OCI-LY7 (cell line): ENCODE measurements at regions not wholly inside any gene's neighbourhood (a gene's known extent, or its start where the extent isn't known, plus 50 kb on each side); places are given as distances from the start of the nearest gene placed in this dataset.
"Not testable (repeated sequence)": the region's sequence is repeated elsewhere in the genome, so short reads cannot be mapped to it uniquely, and the experiment has no call there.

Experiments
- BruUV-seq: library from RNA; stranded (reverse); fragments of 400-500 nt; replicated peaks from 2 replicates; lab custom pipeline; 2021; lab: Mats Ljungman, UMichigan
- CTCF ChIA-PET: fragments of 300-600 bp; sonication (Branson Sonifier 250); formaldehyde crosslinking; loops from one replicate; lab custom pipeline; 2022; ENCODE audit warnings: antibody characterized with exemption; ENCODE audit not compliant: unreplicated experiment; lab: Charles Lee
- POLR2A ChIA-PET: fragments of 300-600 bp; sonication (Branson Sonifier 250); formaldehyde crosslinking; loops from one replicate; lab custom pipeline; 2022; ENCODE audit warnings: antibody characterized with exemption; lab: Charles Lee
- DNase-seq: peaks from one replicate; pipeline ENCODE4 v3.0.0-alpha.2; 2015; ENCODE audit warnings: low spot score
- H2AFZ ChIP-seq: fragments of 200-600 bp; sonication (generic), shearing (Covaris generic); 2 replicates; pipeline ENCODE4 v1.6.1; 2014; ENCODE audit warnings: mild to moderate bottlenecking, antibody characterized with exemption, low read length, moderate library complexity
- H3K27ac ChIP-seq: fragments of 200-600 bp; sonication (generic); 2 replicates; pipeline ENCODE4 v1.5.1; 2014; ENCODE audit warnings: mixed run types, low read depth, mild to moderate bottlenecking, moderate library complexity, low read length, inconsistent platforms; ENCODE audit not compliant: poor library complexity, severe bottlenecking
- H3K36me3 ChIP-seq: fragments of 200-600 bp; sonication (generic); 2 replicates; pipeline ENCODE4 v1.6.1; 2014; ENCODE audit warnings: mild to moderate bottlenecking, antibody characterized with exemption, low read length, moderate library complexity, mixed read lengths; ENCODE audit not compliant: insufficient read depth
- H3K4me1 ChIP-seq: fragments of 200-600 bp; sonication (generic); 2 replicates; pipeline ENCODE4 v1.5.1; 2014; ENCODE audit warnings: mild to moderate bottlenecking, low read length; ENCODE audit not compliant: insufficient read depth, poor library complexity, severe bottlenecking
- H3K4me2 ChIP-seq: fragments of 200-600 bp; sonication (generic); 2 replicates; pipeline ENCODE4 v1.6.1; 2014; ENCODE audit warnings: mild to moderate bottlenecking, low read length
- H3K4me3 ChIP-seq: fragments of 200-600 bp; sonication (generic); 2 replicates; pipeline ENCODE4 v1.5.1; 2014; ENCODE audit warnings: mild to moderate bottlenecking, low read depth, low read length; ENCODE audit not compliant: poor library complexity, severe bottlenecking
- H3K79me2 ChIP-seq: fragments of 200-600 bp; sonication (generic); 2 replicates; pipeline ENCODE4 v1.6.1; 2016; ENCODE audit warnings: low read depth, mild to moderate bottlenecking, low read length, moderate library complexity, mixed read lengths; ENCODE audit not compliant: insufficient read depth
- H3K9me2 ChIP-seq: fragments of 200-600 bp; sonication (generic); 2 replicates; pipeline ENCODE4 v1.6.1; 2016; ENCODE audit warnings: mild to moderate bottlenecking, low read length, mixed read lengths; ENCODE audit not compliant: insufficient read depth
- H3K9me3 ChIP-seq: fragments of 200-600 bp; sonication (generic); 2 replicates; pipeline ENCODE4 v1.6.1; 2014; ENCODE audit warnings: mild to moderate bottlenecking, mixed run types, low read length, mixed read lengths
- H4K20me1 ChIP-seq: fragments of 200-600 bp; sonication (generic); 2 replicates; pipeline ENCODE4 v1.6.1; 2014; ENCODE audit warnings: mild to moderate bottlenecking, antibody characterized with exemption, low read length, moderate library complexity, mixed read lengths; ENCODE audit not compliant: insufficient read depth
- EZH2phosphoT487 ChIP-seq: fragments of 200-600 bp; sonication (generic); IDR thresholded peaks from 2 replicates; pipeline ENCODE4 v1.6.1; 2018; ENCODE audit warnings: low read depth, borderline replicate concordance, mild to moderate bottlenecking, mixed run types, antibody characterized with exemption, low read length, moderate library complexity, mixed read lengths
- intact Hi-C: fragments of 100-400 bp; cut with micrococcal nuclease; formaldehyde crosslinking; loops from one replicate; pipeline ENCODE4 v1.10.0; 2022; ENCODE audit not compliant: unreplicated experiment
- TF ChIP-seq, protein P1 (sequence below): fragments of 200-600 bp; sonication (generic); conservative IDR thresholded peaks from 2 replicates; pipeline ENCODE4 v1.5.1; 2014; ENCODE audit warnings: mild to moderate bottlenecking, antibody characterized with exemption, low read length, moderate library complexity, mixed read lengths

DNA sequence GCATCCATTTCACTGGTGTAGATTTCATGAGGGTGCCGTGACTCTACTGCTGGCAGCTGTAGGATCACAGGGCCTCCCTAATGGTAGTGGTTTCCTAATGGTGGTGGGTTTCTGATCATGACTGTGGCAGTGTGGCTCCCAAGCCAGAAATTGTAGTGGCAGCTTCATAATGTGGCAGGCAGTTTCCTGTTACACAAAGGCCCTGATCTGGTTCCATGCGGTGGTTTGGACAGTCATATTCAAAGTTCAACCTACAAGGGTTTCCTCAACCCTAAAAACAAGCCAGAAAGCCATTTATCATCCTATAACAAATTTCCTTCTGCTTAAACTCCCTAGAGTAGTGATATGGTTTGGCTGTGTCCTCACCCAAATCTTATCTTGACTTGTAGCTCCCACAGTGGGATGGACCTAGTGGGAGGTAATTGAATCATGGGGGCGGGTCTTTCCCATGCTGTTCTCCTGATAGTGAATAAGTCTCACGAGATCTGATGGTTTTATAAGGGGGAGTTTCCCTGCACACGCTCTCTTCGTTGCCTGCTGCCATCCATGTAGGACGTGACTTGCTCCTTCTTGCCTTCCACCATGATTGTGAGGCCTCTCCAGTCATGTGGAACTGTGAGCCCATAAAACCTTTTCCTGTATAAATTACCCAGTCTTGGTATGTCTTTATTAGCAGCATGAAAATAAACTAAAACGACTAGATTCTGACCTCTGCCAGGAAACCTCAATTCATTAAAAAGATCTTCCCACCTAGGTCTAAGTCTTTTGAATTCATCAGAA, 257.1 kb downstream of the EFCAB11 start:
- POLR2A ChIA-PET, result interaction anchor here (0.5 kb wide), 1 partner anchor 539 kb away, joined by 7 read pairs; no protein-coding TSS in a partner anchor

DNA sequence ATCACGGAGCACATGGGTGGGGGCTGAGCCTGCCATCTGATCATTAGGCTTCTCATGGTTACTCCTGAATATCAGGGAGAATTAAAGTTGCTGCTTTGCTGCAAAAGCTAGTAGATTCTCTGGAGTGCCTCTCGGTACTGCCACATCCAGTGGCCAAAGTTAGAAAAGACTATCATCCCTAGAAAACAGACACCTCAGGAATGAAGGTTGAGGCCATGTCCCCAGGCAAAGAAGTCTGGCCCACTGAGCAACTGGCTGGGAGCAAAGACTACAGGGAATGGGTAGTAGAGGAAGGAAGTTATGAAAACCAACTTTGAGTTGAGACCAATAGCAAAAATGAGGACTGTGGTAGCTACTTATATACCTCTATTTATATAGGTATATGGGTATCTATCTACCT, 258.7 kb downstream of the EFCAB11 start:
- POLR2A ChIA-PET, result interaction anchor here (0.6 kb wide), 2 partner anchors 28 to 44 kb away, joined by 3 read pairs; no protein-coding TSS in a partner anchor
- TF ChIP-seq, protein P1, sequence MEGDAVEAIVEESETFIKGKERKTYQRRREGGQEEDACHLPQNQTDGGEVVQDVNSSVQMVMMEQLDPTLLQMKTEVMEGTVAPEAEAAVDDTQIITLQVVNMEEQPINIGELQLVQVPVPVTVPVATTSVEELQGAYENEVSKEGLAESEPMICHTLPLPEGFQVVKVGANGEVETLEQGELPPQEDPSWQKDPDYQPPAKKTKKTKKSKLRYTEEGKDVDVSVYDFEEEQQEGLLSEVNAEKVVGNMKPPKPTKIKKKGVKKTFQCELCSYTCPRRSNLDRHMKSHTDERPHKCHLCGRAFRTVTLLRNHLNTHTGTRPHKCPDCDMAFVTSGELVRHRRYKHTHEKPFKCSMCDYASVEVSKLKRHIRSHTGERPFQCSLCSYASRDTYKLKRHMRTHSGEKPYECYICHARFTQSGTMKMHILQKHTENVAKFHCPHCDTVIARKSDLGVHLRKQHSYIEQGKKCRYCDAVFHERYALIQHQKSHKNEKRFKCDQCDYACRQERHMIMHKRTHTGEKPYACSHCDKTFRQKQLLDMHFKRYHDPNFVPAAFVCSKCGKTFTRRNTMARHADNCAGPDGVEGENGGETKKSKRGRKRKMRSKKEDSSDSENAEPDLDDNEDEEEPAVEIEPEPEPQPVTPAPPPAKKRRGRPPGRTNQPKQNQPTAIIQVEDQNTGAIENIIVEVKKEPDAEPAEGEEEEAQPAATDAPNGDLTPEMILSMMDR, result no peak
- no peak for TF ChIP-seq EZH2phosphoT487
- H2AFZ ChIP-seq, result no peak overlapping the region
- no peaks in the 10 kb centered on the region for H3K36me3 ChIP-seq
- CTCF ChIA-PET, result no interaction called here
- no peaks in the 10 kb centered on the region for H3K79me2 ChIP-seq
- no peak overlapping the region for H3K4me3 ChIP-seq
- peaks cover 12% of the 10 kb centered on the region for H3K9me3 ChIP-seq
- no TSS peak for BruUV-seq
- no peak for DNase-seq
- peaks cover 3% of the 10 kb centered on the region for H3K4me1 ChIP-seq
- intact Hi-C loops, result no loop called here
- no peaks in the 10 kb centered on the region; the same call in 1 of the 2 replicates for H4K20me1 ChIP-seq
- no peak overlapping the region for H3K27ac ChIP-seq
- H3K9me2 ChIP-seq, result no peaks in the 10 kb centered on the region
- H3K4me2 ChIP-seq, result no peak overlapping the region

More for the DNA sequence above, 257.1 kb downstream of the EFCAB11 start:
- H3K4me2 ChIP-seq, result no peak overlapping the region
- H3K27ac ChIP-seq, result no peak overlapping the region
- peaks cover 12% of the 10 kb centered on the region for H3K9me3 ChIP-seq
- H3K4me1 ChIP-seq, result peaks cover 16% of the 10 kb centered on the region
- no peak overlapping the region for H2AFZ ChIP-seq
- BruUV-seq, result no TSS peak
- H3K9me2 ChIP-seq, result no peaks in the 10 kb centered on the region
- no peaks in the 10 kb centered on the region for H3K79me2 ChIP-seq
- no peaks in the 10 kb centered on the region; the same call in 1 of the 2 replicates for H4K20me1 ChIP-seq
- intact Hi-C loops, result no loop called here
- no peak for DNase-seq
- H3K36me3 ChIP-seq, result no peaks in the 10 kb centered on the region
- CTCF ChIA-PET, result no interaction called here
- H3K4me3 ChIP-seq, result no peak overlapping the region
- no peak for TF ChIP-seq EZH2phosphoT487
- TF ChIP-seq, protein P1, result no peak

DNA sequence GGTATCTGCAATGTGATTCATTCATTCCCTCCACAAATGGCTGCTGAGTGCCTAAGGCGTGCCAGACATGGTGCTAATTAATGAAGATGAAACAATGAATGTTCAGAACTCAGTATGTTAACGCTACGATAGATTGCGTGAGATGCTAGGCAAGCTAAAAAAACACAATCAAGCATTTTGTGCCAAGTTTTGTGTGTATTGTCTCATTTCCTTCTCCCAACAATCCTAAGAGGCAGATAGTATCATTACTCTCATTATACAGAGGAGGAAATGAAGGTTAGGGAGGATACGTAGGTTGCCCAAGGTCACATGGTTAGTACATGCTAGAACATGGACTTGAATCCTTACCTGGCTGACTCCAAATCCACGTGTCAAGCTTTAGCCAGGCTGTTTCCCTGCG, 264.4 kb downstream of the EFCAB11 start:
- Histone ChIP-seq H3K4me3 (no peak overlapping the region), H3K9me3 (no peaks in the 10 kb centered on the region), H3K4me1 (no peaks in the 10 kb centered on the region), H3K4me2 (no peak overlapping the region), H3K36me3 (no peaks in the 10 kb centered on the region), H3K9me2 (no peaks in the 10 kb centered on the region), H2AFZ (no peak overlapping the region), H3K79me2 (no peaks in the 10 kb centered on the region), H4K20me1 (no peaks in the 10 kb centered on the region), H3K27ac (no peak overlapping the region)
- no peak for TF ChIP-seq EZH2phosphoT487
- TF ChIP-seq, protein P1, result no peak
- no TSS peak for BruUV-seq
- ChIA-PET POLR2A (no interaction called here), CTCF (no interaction called here)
- intact Hi-C loops, result no loop called here
- no peak for DNase-seq

DNA sequence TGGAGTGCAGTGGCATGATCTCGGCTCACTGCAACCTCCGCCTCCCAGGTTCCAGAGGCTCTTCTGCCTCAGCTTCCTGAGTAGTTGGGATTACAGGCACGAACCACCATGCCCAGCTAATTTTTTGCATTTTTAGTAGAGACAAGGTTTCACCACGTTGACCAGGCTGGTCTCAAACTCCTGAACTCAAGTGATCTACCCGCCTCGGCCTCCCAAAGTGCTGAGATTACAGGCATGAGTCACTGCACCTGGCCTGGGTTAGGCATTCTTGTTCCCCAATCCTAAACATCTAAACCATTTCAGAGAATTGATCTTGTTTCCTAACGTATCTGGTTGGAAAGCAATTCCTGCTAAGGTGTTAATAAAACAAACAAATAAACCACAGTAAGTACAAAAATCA, 264.8 kb downstream of the EFCAB11 start:
- H3K4me1 ChIP-seq, H2AFZ ChIP-seq, H4K20me1 ChIP-seq, POLR2A ChIA-PET, H3K4me3 ChIP-seq, H3K36me3 ChIP-seq, BruUV-seq, H3K9me3 ChIP-seq, H3K9me2 ChIP-seq, H3K79me2 ChIP-seq, CTCF ChIA-PET, intact Hi-C loops, H3K27ac ChIP-seq, H3K4me2 ChIP-seq, DNase-seq: not testable (repeated sequence)
